HCT116 (cell line): ENCODE measurements at regions not wholly inside any gene's neighbourhood (a gene's known extent, or its start where the extent isn't known, plus 50 kb on each side); places are given as distances from the start of the nearest gene placed in this dataset.

Experiments used
- ATAC-seq: fragments of 200-7000 bp; cut with Tn5 transposase; 2 replicates; pipeline ENCODE4 v1.9.1; 2020; ENCODE audit warnings: mild to moderate bottlenecking, moderate library complexity
- BruUV-seq: library from RNA; stranded (reverse); fragments of 400-500 nt; replicated peaks from 2 replicates; lab custom pipeline; 2021; lab: Mats Ljungman, UMichigan
- CTCF ChIA-PET: fragments of 300-600 bp; sonication (Branson Sonifier 250); formaldehyde crosslinking; loops from one replicate; lab custom pipeline; 2021; ENCODE audit warnings: antibody characterized with exemption; lab: Charles Lee
- POLR2A ChIA-PET: fragments of 300-600, 350-600 bp; sonication (Branson Sonifier 250); formaldehyde crosslinking; loops from one replicate; lab custom pipeline; 2021; ENCODE audit warnings: antibody characterized with exemption; lab: Charles Lee
- RAD21 ChIA-PET, 2 experiments: fragments of 300-600 bp; sonication (Branson Sonifier 250); formaldehyde crosslinking; loops; one replicate each; lab custom pipeline; 2023; ENCODE audit warnings: low total read pairs in 2 of 2; ENCODE audit not compliant: uncharacterized antibody in 2 of 2, unreplicated experiment in 2 of 2, low non-redundant PET in 1 of 2; lab: Charles Lee
- DNase-seq: peaks from one replicate; pipeline ENCODE4 v3.0.0-alpha.2; 2010; ENCODE audit warnings: low read depth, low spot score
- H2AFZ ChIP-seq: fragments of 200-600 bp; shearing (Covaris generic), sonication (generic); 2 replicates; pipeline ENCODE4 v1.6.1; 2017; ENCODE audit warnings: low read depth, mixed run types, mixed read lengths, antibody characterized with exemption, low read length; ENCODE audit not compliant: poor library complexity, severe bottlenecking
- H3K27ac ChIP-seq: 2 replicates; pipeline ENCODE4 v1.5.1; 2012; ENCODE audit warnings: low read depth, low read length
- H3K27me3 ChIP-seq: fragments of 200-600 bp; sonication (generic); 2 replicates; pipeline ENCODE4 v1.6.1; 2016; ENCODE audit warnings: mixed run types, low read length, mixed read lengths; ENCODE audit not compliant: insufficient read depth
- H3K36me3 ChIP-seq, 2 experiments: fragments of 200-500 bp in 1 of 2; fragments of 200-600 bp in 1 of 2; sonication (Bioruptor generic) in 1 of 2; sonication (generic) in 1 of 2; 2 replicates each; pipeline versions ENCODE4 v1.5.1 to v1.6.1; 2014 to 2016; ENCODE audit warnings: low read length in 2 of 2, inconsistent platforms in 1 of 2, mixed read lengths in 1 of 2, mixed run types in 1 of 2; ENCODE audit not compliant: insufficient read depth in 2 of 2, control insufficient read depth in 1 of 2
- H3K4me1 ChIP-seq, 2 experiments: fragments of 200-600 bp in 1 of 2; sonication (generic) in 1 of 2; 2 replicates each; pipeline versions ENCODE4 v1.5.1 to v1.6.1; 2012 to 2017; ENCODE audit warnings: low read length in 2 of 2, inconsistent platforms in 1 of 2, mild to moderate bottlenecking in 1 of 2, mixed read lengths in 1 of 2, mixed run types in 1 of 2, moderate library complexity in 1 of 2; ENCODE audit not compliant: insufficient read depth in 2 of 2, control insufficient read depth in 1 of 2
- H3K4me2 ChIP-seq: fragments of 200-600 bp; sonication (generic); 2 replicates; pipeline ENCODE4 v1.6.1; 2017; ENCODE audit warnings: mixed run types, low read length, mixed read lengths
- H3K4me3 ChIP-seq, 2 experiments: fragments of 200-600 bp in 1 of 2; sonication (generic) in 1 of 2; replicated peaks in 1 of 2; 2 replicates each; pipeline ENCODE4 v1.5.1; 2011 to 2016; ENCODE audit warnings: low read length in 2 of 2, control low read depth in 1 of 2, low read depth in 1 of 2, mild to moderate bottlenecking in 1 of 2, mixed read lengths in 1 of 2, mixed run types in 1 of 2
- H3K79me2 ChIP-seq: fragments of 200-600 bp; sonication (generic); 2 replicates; pipeline ENCODE4 v1.6.1; 2017; ENCODE audit warnings: mild to moderate bottlenecking, mixed run types, low read length, moderate library complexity, mixed read lengths; ENCODE audit not compliant: insufficient read depth
- H3K9ac ChIP-seq: fragments of 200-600 bp; sonication (generic); 2 replicates; pipeline ENCODE4 v1.6.1; 2016; ENCODE audit warnings: low read length, mixed read lengths
- H3K9me2 ChIP-seq: fragments of 200-600 bp; sonication (generic), shearing (Covaris generic); 2 replicates; pipeline ENCODE4 v1.6.1; 2017; ENCODE audit warnings: mixed run types, mild to moderate bottlenecking, moderate library complexity; ENCODE audit not compliant: insufficient read depth
- H3K9me3 ChIP-seq, 2 experiments: fragments of 200-500 bp in 1 of 2; fragments of 200-600 bp in 1 of 2; sonication (Bioruptor generic) in 1 of 2; sonication (generic) in 1 of 2; 2 replicates each; pipeline ENCODE4 v1.6.1; 2014 to 2017; ENCODE audit warnings: low read length in 2 of 2, mixed read lengths in 2 of 2, inconsistent platforms in 1 of 2, low read depth in 1 of 2, mild to moderate bottlenecking in 1 of 2, mixed run types in 1 of 2, moderate library complexity in 1 of 2; ENCODE audit not compliant: control insufficient read depth in 1 of 2, insufficient read depth in 1 of 2
- H4K20me1 ChIP-seq: fragments of 200-600 bp; sonication (generic), shearing (Covaris generic); 2 replicates; pipeline ENCODE4 v1.6.1; 2017; ENCODE audit warnings: mixed run types, mild to moderate bottlenecking, moderate library complexity; ENCODE audit not compliant: insufficient read depth
- CEBPB ChIP-seq: IDR thresholded peaks from 2 replicates; pipeline ENCODE4 v1.6.1; 2012; ENCODE audit warnings: low read depth
- ELF1 ChIP-seq: IDR thresholded peaks from 2 replicates; pipeline ENCODE4 v1.6.1; 2012; ENCODE audit warnings: low read depth, borderline replicate concordance
- EZH2 ChIP-seq: fragments of 200-600 bp; sonication (generic); IDR thresholded peaks from 2 replicates; pipeline ENCODE4 v1.6.1; 2017; ENCODE audit warnings: antibody characterized with exemption, mixed run types
- FOSL1 ChIP-seq: IDR thresholded peaks from 2 replicates; pipeline ENCODE4 v1.6.1; 2012; ENCODE audit warnings: low read depth
- JUND ChIP-seq: IDR thresholded peaks from 2 replicates; pipeline ENCODE4 v1.6.1; 2012
- POLR2A ChIP-seq: IDR thresholded peaks from 2 replicates; pipeline ENCODE4 v1.7.0; 2011; ENCODE audit warnings: borderline replicate concordance; ENCODE audit not compliant: insufficient read depth, insufficient read length; ENCODE audit errors: extremely low read depth
- POLR2AphosphoS5 ChIP-seq: IDR thresholded peaks from 2 replicates; pipeline ENCODE4 v1.6.1; 2011; ENCODE audit warnings: mild to moderate bottlenecking, low read depth, low read length, moderate library complexity
- RAD21 ChIP-seq: IDR thresholded peaks from 2 replicates; pipeline ENCODE4 v1.6.1; 2012; ENCODE audit warnings: low read depth, mild to moderate bottlenecking
- SIN3A ChIP-seq: IDR thresholded peaks from 2 replicates; pipeline ENCODE4 v1.6.1; 2012; ENCODE audit warnings: low read depth
- SP1 ChIP-seq: IDR thresholded peaks from 2 replicates; pipeline ENCODE4 v1.6.1; 2012; ENCODE audit warnings: low read depth
- SRF ChIP-seq: IDR thresholded peaks from 2 replicates; pipeline ENCODE4 v1.6.1; 2012; ENCODE audit warnings: low read depth
- TCF7L2 ChIP-seq: IDR thresholded peaks from 2 replicates; pipeline ENCODE4 v1.7.0; 2011; ENCODE audit warnings: borderline replicate concordance, inconsistent platforms; ENCODE audit not compliant: insufficient read depth, insufficient read length; ENCODE audit errors: extremely low read depth
- YY1 ChIP-seq: IDR thresholded peaks from 2 replicates; pipeline ENCODE4 v1.6.1; 2011; ENCODE audit warnings: low read length, low read depth, moderate library complexity, mild to moderate bottlenecking; ENCODE audit not compliant: insufficient replicate concordance; ENCODE audit errors: extremely low read depth
- ZFX ChIP-seq: fragments of 450-650 bp; IDR thresholded peaks from 2 replicates; pipeline ENCODE4 v1.6.1; 2017
- ZNF274 ChIP-seq: fragments of 200-500 bp; sonication (Bioruptor generic); IDR thresholded peaks from 2 replicates; pipeline ENCODE4 v1.6.1; 2014; ENCODE audit warnings: mild to moderate bottlenecking, low read depth, low read length, inconsistent platforms
- intact Hi-C: fragments of 100-400 bp; cut with micrococcal nuclease; formaldehyde crosslinking; loops from 2 replicates; pipeline ENCODE4 v1.10.0; 2022
- TF ChIP-seq, protein P1 (sequence below), 3 experiments: fragments of 200-600 bp in 1 of 3; sonication (generic) in 1 of 3; IDR thresholded peaks in 2 of 3; conservative IDR thresholded peaks in 1 of 3; 2 replicates each; pipeline ENCODE4 v1.5.1; 2012 to 2017; ENCODE audit warnings: low read depth in 2 of 3, low read length in 2 of 3, antibody characterized with exemption in 1 of 3, borderline replicate concordance in 1 of 3, control low read depth in 1 of 3, mild to moderate bottlenecking in 1 of 3, mixed read lengths in 1 of 3, mixed run types in 1 of 3, moderate library complexity in 1 of 3; ENCODE audit not compliant: insufficient read depth in 1 of 3
- TF ChIP-seq, protein P2 (sequence below): IDR thresholded peaks from 2 replicates; pipeline ENCODE4 v1.6.1; 2012; ENCODE audit warnings: low read depth

- Histone ChIP-seq H3K9ac (no peak overlapping the region), H3K9me3 (no peaks in the 10 kb centered on the region), H3K27me3 (peaks cover 7% of the 10 kb centered on the region), H3K79me2 (no peaks in the 10 kb centered on the region), H4K20me1 (no peaks in the 10 kb centered on the region), H3K9me2 (no peaks in the 10 kb centered on the region), H3K4me3 (no peak overlapping the region), H2AFZ (no peak overlapping the region), H3K4me2 (no peak overlapping the region), H3K36me3 (no peaks in the 10 kb centered on the region), H3K27ac (no peak overlapping the region)
- no TSS peak for BruUV-seq
- intact Hi-C loops: no loop called here
- no peak for ATAC-seq
- ChIA-PET RAD21 (no interaction called here), POLR2A (no interaction called here)
- TF ChIP-seq YY1: no peak
- TF ChIP-seq POLR2AphosphoS5: no peak
- no peak for TF ChIP-seq POLR2A
- TF ChIP-seq SRF: no peak
- no peak for TF ChIP-seq JUND
- no peak for TF ChIP-seq ELF1
- TF ChIP-seq ZFX: no peak
- TF ChIP-seq SP1: no peak
- TF ChIP-seq, protein P1, sequence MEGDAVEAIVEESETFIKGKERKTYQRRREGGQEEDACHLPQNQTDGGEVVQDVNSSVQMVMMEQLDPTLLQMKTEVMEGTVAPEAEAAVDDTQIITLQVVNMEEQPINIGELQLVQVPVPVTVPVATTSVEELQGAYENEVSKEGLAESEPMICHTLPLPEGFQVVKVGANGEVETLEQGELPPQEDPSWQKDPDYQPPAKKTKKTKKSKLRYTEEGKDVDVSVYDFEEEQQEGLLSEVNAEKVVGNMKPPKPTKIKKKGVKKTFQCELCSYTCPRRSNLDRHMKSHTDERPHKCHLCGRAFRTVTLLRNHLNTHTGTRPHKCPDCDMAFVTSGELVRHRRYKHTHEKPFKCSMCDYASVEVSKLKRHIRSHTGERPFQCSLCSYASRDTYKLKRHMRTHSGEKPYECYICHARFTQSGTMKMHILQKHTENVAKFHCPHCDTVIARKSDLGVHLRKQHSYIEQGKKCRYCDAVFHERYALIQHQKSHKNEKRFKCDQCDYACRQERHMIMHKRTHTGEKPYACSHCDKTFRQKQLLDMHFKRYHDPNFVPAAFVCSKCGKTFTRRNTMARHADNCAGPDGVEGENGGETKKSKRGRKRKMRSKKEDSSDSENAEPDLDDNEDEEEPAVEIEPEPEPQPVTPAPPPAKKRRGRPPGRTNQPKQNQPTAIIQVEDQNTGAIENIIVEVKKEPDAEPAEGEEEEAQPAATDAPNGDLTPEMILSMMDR (IDR thresholded peaks at IDR 0.05 in 2 of 3, conservative IDR thresholded peaks at IDR 0.05 in 1 of 3; ENCODE audit: borderline replicate concordance in 1 of 3, insufficient read depth in 1 of 3, low read depth in 2 of 3, low read length in 2 of 3): no peak
- TF ChIP-seq CEBPB: no peak
- TF ChIP-seq, all 23 proteins: peak for 0
- DNase-seq: no peak
- H3K4me1 ChIP-seq: no peaks in the 10 kb centered on the region
- CTCF ChIA-PET: no interaction called here
Measured at GRCh38 chr17:13704333-13704732, 102.6 kb upstream of the HS3ST3A1 start.

DNA sequence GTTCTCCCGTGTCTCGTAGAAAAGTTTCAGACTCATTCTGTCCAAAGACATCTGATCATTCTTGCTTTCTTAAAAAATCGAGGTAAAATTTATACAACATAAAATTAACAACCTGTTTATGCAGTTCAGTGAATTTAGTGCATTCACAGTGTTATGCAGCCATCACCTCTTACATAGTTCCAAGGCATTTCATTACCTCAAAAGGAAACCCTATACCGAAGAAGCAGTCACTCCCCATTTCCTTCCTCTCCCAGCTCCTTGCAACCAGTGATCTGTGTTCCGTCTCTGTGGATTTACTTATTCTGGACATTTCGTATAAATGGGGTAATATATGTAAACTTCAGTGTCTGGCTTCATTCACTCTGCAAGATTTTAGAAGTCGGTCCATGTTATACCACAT lies 103.5 kb upstream of the HS3ST3A1 start:
- Histone ChIP-seq H3K4me2 (no peak overlapping the region), H3K4me3 (no peak overlapping the region), H3K27ac (no peak overlapping the region), H3K9me3 (no peaks in the 10 kb centered on the region), H3K79me2 (no peaks in the 10 kb centered on the region), H4K20me1 (no peaks in the 10 kb centered on the region), H3K36me3 (no peaks in the 10 kb centered on the region), H3K9ac (no peak overlapping the region), H3K27me3 (peaks cover 7% of the 10 kb centered on the region), H2AFZ (no peak overlapping the region), H3K9me2 (no peaks in the 10 kb centered on the region), H3K4me1 (no peaks in the 10 kb centered on the region)
- ChIA-PET CTCF (no interaction called here), RAD21 (no interaction called here), POLR2A (no interaction called here)
- no TSS peak for BruUV-seq
- ATAC-seq (no peak), DNase-seq (no peak)
- intact Hi-C loops: no loop called here
- TF ChIP-seq EZH2: no peak
- TF ChIP-seq SIN3A: no peak
- TF ChIP-seq, protein P2, sequence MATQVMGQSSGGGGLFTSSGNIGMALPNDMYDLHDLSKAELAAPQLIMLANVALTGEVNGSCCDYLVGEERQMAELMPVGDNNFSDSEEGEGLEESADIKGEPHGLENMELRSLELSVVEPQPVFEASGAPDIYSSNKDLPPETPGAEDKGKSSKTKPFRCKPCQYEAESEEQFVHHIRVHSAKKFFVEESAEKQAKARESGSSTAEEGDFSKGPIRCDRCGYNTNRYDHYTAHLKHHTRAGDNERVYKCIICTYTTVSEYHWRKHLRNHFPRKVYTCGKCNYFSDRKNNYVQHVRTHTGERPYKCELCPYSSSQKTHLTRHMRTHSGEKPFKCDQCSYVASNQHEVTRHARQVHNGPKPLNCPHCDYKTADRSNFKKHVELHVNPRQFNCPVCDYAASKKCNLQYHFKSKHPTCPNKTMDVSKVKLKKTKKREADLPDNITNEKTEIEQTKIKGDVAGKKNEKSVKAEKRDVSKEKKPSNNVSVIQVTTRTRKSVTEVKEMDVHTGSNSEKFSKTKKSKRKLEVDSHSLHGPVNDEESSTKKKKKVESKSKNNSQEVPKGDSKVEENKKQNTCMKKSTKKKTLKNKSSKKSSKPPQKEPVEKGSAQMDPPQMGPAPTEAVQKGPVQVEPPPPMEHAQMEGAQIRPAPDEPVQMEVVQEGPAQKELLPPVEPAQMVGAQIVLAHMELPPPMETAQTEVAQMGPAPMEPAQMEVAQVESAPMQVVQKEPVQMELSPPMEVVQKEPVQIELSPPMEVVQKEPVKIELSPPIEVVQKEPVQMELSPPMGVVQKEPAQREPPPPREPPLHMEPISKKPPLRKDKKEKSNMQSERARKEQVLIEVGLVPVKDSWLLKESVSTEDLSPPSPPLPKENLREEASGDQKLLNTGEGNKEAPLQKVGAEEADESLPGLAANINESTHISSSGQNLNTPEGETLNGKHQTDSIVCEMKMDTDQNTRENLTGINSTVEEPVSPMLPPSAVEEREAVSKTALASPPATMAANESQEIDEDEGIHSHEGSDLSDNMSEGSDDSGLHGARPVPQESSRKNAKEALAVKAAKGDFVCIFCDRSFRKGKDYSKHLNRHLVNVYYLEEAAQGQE: no peak
- TF ChIP-seq ZNF274: no peak
- no peak for TF ChIP-seq JUND
- no peak for TF ChIP-seq ELF1
- TF ChIP-seq TCF7L2: no peak
- TF ChIP-seq RAD21: no peak
- no peak for TF ChIP-seq FOSL1
- TF ChIP-seq POLR2AphosphoS5: no peak
- TF ChIP-seq POLR2A: no peak
- no peak for TF ChIP-seq SRF
